ENCODE measurements at regions not wholly inside any gene's neighbourhood (a gene's known extent, or its start where the extent isn't known, plus 50 kb on each side); places are given as distances from the start of the nearest gene placed in this dataset.
A peak's percentile ranks its signal among the peaks of the same experiment; 100 is the strongest.
"Not testable (repeated sequence)": the region's sequence is repeated elsewhere in the genome, so short reads cannot be mapped to it uniquely, and the experiment has no call there.

DNA sequence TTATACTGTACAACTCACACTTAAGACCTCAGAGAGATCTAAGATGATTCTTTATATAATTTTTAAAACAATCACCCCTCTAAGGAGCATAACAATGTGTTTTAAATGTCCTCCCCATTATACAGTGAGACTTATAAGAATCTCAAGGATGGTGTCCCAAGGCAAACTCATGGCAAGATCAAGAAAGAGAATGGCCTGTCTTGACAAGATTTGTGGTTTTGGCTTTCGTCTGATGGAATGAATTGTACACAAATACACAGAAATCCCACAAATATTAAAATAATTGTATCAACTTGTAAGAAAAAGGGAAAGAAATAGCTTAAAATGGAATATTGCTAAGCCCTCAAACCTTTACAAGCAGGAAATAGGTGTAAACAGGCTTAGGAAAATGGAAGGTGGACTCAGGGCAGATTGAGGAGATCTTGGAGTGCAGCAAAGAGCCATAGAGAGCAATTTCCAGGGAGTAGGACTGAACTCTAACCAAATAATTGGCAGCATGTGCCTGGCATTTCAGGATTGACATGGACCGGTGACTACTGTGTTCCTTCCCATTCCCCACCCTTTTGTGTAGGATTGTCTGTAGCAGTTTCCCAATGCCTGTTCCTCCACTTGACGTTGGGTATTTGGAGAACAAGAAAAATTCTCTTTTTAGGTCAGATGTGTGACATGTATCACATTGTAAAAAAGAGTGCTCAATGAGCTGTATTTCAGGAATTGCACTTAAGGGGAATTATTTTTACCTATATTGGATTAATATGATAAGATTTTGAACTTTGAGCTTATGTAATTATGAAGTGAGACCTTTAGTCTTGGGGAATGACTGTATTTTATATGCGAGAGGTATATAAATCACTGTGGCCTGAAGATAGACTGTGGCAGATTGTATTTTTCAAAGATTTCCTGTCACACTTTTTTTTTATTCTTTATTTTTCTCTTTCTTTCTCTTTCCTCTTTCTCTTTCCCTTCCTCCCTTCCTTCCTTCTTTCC, 317.8 kb upstream of the SLITRK3 start:
- DNase-seq, result no peak

DNA sequence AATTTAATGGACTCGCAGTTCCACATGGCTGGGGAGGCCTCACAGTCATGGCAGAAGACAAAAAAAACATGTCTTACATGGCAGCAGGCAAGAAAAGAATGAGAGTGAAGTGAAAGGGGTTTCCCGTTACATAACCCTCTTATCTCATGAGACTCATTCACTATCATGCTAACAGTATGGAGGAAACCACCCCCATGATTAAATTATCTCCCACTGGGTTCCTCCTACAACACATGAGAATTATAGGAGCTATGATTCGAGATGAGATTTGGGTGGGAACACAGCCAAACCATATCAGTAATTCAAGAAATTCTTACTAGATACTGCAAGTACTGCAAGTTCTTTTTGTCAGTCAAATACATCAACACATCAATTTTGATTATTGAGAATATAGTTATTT, 311.4 kb upstream of the SLITRK3 start:
- DNase-seq, result no peak

DNA sequence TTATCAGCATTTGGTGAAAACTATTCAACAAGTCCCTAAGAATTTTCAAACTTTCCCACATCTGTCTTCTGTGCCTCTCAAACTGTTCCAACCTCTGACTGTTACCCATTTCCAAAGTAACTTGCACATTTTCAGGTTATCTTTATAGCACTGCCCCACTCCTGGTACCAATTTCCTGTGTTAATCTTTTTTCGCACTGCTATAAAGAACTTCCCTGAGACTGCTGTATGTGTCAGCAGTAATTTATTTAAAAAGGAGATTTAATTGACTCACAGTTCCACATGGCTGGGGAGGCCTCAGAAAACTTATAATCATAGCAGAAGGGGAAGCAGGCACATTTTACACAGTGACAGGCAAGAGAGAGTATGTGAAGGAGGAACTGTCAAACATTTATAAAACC, 310.9 kb upstream of the SLITRK3 start:
- no peak for DNase-seq

DNA sequence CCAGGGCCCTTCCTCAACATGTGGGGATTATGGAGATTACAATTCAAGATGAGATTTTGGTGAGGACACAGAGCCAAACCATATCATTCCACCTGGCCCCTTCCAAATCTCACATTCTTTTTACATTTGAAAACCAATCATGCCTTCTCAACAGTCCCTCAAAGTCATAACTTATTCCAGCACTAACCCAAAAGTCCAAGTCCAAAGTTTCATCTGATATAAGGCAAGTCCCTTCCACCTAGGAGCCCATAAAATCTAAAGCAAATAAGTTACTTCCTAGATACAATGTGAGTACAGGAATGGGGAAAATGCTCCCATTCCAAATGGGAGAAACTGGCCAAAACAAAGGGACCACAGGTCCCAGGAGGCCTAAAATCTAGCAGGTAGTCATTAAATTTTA, 309.5 kb upstream of the SLITRK3 start:
- DNase-seq, result no peak

DNA sequence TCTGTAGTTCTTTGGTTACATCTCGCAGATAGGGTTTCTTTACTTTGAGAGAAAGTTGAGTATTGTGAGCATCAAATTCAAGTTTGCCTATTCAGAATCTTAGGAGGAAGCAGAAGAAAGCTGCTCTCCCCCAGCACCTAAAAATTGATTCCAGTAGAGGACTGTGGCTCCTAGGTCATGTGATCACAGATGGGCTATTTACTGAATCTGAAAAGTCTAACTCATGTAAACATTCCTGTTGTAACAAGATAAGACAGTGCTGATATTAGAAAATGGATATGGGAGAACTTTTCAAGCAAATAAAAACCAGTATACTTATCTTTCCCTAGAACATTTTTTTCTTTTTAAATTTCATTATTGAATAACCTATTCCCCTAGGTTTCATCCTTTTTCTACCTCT, 308.4 kb upstream of the SLITRK3 start:
- no peak for DNase-seq

DNA sequence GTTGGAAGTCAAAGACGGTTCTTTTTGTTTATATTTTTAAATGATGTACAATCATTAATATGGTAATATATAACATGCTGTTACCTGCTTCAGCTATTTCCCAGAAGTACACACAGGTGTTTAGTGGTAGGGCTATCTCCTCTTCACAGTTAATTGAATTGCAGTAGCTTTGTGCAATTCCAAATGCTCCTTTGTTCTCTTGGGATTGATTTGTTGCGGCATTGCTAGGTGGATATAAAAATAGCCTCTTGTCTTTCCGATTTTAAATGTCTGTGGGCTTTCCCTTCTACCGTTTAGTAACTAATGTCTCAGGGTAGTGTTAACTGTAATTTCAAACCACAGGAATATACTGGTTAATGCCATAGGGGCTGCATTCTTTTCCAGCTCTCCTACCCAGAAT, 307.6 kb upstream of the SLITRK3 start:
- DNase-seq, result no peak

DNA sequence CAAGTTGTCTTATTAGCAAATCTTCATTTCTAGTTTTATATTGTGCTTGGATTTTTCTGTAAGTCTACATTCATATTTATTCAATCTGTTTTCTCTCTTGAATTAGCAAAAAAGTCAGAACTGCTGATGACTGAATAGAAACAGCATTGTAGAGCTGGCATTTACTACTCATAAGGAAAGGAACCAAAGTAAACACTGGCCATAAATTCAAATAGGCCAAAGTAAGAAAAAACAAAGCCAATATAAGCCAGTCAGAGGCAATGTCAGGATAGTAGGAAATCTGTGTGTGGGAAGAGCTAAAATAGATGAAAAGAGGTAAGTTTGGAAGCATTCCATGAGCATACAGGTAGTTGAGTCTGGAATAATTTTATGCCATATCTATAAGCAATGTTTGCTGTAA, 307.2 kb upstream of the SLITRK3 start:
- no peak for DNase-seq

DNA sequence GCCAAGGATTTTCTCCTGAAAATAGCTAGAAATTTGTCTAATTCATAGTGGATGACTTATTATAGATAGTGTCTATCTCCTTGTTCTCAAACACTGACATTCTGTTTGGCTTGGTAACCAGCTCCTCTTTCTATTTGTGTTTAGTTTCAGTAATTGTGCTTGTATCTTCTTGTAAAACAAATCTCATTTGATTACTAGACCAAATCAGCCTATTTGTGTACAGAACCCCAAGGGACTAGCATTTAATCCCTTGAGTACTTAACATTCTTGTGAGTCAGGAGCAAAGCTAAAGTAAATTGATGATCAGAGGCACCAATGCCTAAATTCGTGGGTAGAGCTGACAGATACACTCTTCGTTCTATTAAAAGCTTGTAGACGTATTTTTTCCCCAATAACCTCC, 306.5 kb upstream of the SLITRK3 start:
- no peak for DNase-seq

DNA sequence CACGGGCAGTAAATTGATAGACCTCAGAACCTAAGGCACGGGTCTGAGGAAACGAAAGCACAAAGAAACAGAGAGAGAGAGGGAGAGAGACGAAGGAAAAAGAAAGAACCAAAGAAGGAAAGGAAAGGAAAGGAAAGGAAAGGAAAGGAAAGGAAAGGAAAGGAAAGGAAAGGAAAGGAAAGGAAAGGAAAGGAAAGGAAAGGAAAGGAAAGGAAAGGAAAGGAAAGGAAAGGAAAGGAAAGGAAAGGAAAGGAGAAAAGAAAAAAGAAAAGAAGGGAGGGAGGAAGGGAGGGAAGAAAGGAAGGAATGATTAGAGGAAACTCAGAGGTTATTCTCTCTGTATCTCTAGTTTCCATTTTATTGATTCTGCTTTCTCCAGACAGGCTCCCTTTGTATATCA, 302.6 kb upstream of the SLITRK3 start:
- DNase-seq, result not testable (repeated sequence)

DNA sequence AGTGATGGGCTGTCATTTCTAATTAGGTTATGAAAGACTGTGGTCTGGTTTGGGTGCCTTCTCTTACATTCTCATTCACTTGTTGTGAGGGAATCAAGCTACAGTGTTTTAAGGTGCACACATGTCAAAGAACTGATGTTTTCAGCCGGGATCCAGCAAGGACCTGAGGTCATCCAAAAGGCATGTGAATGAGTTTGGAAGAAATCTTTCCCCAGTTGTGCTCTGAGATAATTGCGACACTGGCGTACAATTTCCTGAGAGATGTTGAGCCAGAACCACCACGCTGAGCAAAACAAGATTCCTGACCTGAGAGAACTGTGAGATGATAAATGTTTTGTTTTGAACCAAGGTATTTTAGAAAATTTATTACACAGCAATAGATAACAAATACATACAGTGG, 295.3 kb upstream of the SLITRK3 start:
- DNase-seq, result peak; percentile 69

DNA sequence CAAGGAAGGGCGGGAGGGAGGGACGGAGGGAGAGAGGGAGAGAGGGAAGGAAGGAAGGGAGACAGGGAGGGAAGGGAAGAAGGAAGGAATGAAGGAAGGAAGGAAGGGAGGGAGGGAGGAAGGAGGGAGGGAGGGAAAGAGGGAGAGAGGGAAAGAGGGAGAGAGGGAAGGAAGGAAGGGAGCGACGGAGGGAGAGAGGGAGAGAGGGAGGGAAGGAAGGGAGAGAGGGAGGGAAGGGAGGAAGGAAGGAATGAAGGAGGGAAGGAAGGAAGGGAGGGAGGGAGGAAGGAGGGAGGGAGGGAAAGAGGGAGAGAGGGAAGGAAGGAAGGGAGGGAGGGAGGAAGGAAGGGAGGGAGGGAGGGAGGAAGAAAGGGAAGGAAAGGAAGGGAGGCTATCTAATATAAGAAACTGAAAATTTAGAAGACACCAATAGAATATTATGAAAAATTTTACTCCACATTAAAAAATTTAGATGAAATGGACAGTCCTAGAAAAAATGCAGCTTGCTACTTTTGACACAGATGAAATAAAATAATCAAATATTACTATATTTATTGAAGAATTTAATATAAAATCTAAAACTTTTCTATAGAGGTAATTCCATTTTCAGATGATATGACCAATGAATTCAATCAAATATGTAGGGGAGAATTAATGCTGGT, 280.3 kb upstream of the SLITRK3 start:
- DNase-seq, result no peak

DNA sequence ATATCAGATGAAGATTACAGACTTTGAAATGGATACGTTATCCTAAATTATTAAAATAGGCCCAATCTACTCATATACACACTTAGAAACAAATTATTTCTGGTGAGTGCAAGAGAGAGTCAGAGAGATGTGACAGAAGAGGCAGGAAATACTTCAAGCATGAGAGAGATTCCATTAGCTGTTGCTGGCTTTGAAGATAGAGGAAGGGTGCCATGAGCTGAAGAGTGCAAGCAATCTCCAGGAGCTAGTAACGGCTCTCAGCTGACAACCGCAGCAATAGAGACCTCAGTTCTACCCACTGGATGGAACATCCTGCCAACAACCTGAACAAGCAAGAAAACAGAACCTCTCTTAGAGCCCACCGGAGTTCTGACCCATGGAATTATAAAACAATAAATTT, 270.7 kb upstream of the SLITRK3 start:
- DNase-seq, result peak; percentile 66

DNA sequence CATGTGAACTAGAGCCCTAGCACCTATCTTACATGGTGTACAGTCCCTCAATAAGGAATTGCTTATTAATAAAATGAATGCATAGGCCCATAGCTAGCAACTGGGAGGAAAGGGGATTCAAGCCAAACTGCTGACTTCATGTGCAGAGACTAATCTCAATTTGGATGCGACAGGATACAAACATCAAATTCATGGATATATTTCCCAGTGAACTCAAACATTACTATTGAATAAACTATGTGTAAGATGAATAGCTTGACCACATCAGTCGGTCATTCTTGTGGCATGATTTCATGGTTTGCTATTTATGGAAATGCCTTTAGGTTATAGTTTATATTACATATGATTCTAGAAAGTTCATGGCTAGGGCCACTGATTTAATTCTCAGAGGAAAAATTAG, 268.6 kb upstream of the SLITRK3 start:
- DNase-seq, result peak; percentile 89

DNA sequence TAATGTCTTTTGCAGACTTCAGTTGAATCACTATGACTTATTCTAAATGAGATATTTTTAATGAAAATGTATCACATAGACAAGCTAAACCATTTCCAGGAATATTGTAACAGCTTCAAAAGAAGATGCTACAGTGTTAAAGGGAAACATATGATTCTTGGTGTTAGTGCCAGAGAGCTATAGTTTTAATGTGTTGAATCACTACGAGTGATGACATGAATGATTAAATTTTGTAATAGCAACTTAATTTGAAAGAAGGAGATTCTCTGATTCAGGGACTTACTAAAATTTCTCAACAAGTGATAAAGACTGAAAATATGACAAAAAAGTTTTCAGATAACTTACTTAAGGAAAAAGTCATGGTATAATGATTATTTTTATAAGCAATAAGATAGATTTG, 267.3 kb upstream of the SLITRK3 start:
- peak; percentile 88 for DNase-seq

DNA sequence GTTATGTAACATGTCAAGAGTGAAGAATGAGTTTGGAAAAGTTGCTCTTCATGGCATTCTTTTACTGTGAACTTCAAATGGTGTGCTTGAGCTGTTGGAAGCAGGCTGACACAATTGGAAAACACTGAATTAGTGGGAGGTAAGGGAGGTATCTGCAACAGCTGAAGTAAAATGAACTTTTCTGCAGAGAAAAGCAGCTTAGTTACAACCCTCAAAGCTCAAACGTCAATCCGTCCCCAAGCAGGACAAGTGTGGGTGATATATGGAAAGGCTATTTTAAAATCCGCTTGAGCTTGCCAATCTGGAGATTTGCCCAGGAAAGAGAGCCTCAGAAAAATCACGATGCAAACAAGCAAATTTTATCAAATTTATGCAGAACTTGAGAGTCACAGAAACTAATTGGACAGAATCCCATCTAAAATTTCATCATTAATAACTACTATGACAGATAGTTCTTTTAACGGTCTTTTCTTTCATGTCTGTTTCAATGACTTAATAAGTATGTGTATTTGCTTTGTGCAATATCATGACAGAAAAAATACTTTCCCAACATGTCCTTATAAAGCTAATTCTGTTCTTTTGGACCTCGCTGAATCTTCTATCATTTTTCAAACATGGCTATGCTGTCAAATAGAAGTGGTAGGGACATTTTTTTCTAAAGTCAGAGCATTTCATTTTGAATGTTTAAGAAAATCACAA, 266.6 kb upstream of the SLITRK3 start:
- DNase-seq, result peak; percentile 73

DNA sequence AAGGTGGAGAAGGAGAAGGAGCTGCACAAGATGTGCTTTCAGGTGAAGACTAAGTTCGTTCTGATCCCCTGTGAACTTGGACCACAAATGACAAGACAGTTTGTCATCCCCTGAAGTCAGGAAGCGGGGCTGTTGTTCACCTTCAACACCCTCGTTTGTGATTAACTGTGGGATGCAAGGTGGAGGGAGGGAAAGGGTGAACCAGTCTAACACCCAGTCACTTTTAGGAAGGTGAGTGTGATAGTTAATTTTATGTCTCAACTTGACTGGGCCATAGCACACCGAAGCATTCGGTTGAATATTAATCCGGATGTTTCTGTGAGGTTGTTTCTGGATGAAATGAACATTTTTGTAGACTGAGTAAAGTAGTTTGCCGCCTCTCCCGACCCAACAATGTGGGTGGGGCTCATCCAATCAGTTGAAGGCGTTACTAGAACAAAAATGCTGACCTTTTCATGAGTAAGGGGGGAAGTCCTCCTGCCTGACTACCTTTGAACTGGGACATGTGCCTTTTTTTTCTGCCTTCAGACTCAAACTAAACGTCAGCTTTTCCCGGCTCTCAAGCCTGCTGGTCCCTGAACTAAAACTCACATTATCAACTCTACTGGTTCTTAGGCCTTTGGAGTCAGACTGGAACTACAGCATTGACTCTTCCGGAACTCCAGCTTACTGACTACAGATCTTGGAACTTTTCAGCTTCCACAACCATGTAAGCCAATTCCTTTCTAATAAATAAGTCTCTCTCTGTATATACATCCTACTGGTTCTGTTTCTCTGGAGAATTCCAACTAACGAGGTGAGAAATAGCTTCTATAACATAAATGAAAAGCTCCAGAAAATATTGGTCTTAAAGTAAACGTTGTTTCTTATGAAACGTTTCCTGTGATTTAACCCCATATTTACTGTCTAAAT, 264.0 kb upstream of the SLITRK3 start:
- DNase-seq, result no peak

DNA sequence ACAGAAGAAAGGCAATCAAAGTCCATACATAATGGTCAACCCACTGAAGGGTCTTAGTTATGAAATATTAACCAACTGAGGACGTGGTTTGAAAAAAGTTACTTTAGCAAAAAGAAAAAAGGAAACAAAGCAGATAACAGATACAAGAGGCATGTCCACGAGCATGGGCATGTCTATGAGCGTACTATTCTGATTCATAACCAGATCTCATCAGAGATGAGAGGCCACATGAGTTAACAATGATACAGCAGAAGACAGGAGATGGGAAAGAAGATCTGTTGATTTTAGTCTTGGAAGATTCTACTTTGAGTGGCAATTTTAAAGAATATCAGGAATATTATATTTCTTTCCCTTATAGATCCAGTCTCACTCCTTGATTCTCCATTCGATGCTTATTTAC, 262.9 kb upstream of the SLITRK3 start:
- no peak for DNase-seq

DNA sequence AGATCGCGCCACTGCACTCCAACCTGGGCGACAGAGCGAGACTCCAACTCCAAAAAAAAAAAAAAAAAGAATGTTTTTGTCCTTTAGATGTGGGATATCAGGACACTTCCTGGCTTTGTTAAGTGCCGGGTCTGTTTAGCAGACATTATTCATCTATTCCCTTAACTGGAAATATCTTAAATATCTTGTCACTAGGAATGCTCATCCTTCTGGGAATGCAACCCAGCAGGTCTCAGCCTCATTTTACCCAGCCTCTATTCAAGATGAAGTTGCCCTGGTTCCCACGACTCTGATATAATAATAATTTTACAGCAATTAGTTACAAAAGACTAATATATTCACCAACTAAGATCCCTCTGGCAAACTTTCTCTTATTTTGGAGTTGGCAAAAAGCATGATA, 260.9 kb upstream of the SLITRK3 start:
- DNase-seq, result no peak

DNA sequence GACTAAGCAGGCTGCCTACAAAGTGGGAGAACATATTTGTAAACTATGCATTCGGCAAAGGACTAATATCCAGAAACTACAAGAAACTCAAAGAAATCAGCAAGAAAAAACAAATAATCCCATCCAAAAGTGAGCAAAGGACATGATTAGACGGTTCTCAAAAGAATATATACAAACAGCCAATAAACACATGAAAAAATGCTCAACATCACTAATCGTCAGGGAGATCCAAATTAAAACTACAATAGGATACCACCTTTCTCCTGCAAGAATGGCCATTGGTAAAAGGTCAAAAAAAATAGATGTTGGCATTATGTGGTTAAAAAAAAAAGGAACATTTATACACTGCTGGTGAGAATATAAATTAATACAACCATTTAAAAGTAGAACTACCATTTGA, 259.6 kb upstream of the SLITRK3 start:
- no peak for DNase-seq

DNA sequence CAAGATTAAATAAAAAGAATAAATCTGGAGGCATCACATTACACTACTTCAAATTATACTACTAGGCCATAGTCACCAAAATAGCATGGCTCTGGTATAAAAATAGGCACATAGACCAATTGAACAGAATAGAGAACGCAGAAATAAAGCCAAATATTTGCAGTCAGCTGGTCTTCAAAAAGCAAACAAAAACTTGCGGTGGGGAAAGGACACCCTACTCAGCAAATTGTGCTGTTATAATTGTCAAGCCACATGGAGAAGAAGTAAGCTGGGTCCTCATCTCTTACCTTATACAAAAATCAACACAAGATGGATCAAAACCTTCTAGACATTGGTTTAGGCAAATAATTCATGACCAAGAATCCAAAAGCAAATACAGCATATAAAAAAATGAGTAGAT, 259.2 kb upstream of the SLITRK3 start:
- DNase-seq, result no peak

DNA sequence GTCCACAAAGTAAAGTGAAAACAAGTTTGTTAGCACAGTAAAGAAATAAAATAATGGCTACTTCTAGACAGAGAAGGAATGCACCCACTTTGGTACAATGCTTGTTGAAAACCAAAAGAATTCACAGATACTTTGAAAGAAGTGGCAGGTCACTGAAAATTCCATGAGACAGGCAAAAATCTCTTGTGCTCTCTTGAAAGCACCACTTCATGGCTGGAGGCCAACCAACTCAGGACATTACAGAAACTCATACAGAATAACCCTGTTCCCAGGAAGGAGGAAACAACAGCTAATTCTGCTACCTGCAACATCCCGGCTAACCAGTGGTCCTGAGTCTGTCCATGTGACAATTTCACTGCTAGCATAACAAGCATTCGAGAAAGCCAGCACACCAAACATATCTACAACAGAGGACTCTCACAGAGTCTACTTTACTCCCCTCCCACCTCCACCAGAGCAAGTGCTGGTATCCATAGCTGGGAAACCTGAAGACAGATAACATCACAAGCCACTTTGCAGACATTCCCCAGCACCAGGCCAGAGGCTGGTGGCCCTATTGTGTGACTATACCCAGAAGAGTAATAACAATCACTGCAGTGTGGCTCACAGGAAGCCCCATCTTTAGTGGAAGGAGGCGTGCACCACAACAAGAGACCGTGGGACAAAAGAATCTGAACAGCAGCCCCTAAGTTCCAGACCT, 255.3 kb upstream of the SLITRK3 start:
- DNase-seq, result no peak

DNA sequence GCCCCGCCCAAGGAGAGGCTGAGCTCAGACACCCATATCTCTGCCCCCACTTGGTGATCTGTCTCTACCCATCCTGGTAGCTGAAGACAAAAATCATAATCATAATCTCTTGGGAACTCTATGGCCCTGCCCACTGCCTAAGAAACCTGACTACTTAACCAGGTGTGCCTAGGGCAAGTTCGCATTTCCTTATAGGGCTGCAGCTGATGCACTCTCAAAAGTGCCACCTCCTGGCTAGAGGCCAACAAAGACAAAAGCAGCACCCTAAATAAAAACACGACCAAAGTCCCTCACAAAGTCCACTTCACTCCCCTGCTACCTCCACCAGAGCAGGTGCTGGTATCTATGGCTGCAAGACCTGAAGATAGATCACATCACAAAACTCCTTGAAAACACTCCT, 250.4 kb upstream of the SLITRK3 start:
- no peak for DNase-seq

Data from fibroblast of upper back skin (primary cell).